ENCODE measurements at regions not wholly inside any gene's neighbourhood (a gene's known extent, or its start where the extent isn't known, plus 50 kb on each side); places are given as distances from the start of the nearest gene placed in this dataset.

- TF ChIP-seq CTCF (IDR thresholded peaks at IDR 0.05), result no peak
- DNase-seq (ENCODE audit: low spot score), result no peak
- no peak for ATAC-seq (ENCODE audit: low FRiP score)
Observed at GRCh38 chr21:35291973-35292627, 243.0 kb upstream of the RUNX1 start.

GRCh38 chr21:35291034-35291433, 241.9 kb upstream of the RUNX1 start:
- TF ChIP-seq CTCF (IDR thresholded peaks at IDR 0.05), result no peak
- no peak for DNase-seq (ENCODE audit: low spot score)
- no peak for ATAC-seq (ENCODE audit: low FRiP score)

GRCh38 chr21:35288238-35288637, 239.1 kb upstream of the RUNX1 start:
- DNase-seq (ENCODE audit: low spot score) (no peak), ATAC-seq (ENCODE audit: low FRiP score) (no peak)
- no peak for TF ChIP-seq CTCF (IDR thresholded peaks at IDR 0.05)

- no peak for TF ChIP-seq CTCF (IDR thresholded peaks at IDR 0.05)
- no peak for ATAC-seq (ENCODE audit: low FRiP score)
- no peak for DNase-seq (ENCODE audit: low spot score)
Observed at GRCh38 chr21:35284199-35284598, 235.1 kb upstream of the RUNX1 start.

GRCh38 chr21:35282944-35283343, 233.8 kb upstream of the RUNX1 start:
- DNase-seq (ENCODE audit: low spot score), result no peak
- no peak for ATAC-seq (ENCODE audit: low FRiP score)

GRCh38 chr21:35281956-35282355, 232.9 kb upstream of the RUNX1 start:
- DNase-seq (ENCODE audit: low spot score), result no peak

More at GRCh38 chr21:35282944-35283343, 233.8 kb upstream of the RUNX1 start:
- TF ChIP-seq CTCF (IDR thresholded peaks at IDR 0.05), result no peak

More at GRCh38 chr21:35281956-35282355, 232.9 kb upstream of the RUNX1 start:
- no peak for TF ChIP-seq CTCF (IDR thresholded peaks at IDR 0.05)
- no peak for ATAC-seq (ENCODE audit: low FRiP score)
